ENCODE measurements at regions not wholly inside any gene's neighbourhood (a gene's known extent, or its start where the extent isn't known, plus 50 kb on each side); places are given as distances from the start of the nearest gene placed in this dataset.

GRCh38 chr3:89947337-89947954 is 840.0 kb downstream of the EPHA3 start:
- Histone ChIP-seq H3K4me1 (no peaks in the 10 kb centered on the region), H3K9me3 (no peaks in the 10 kb centered on the region), H3K27ac (no peak overlapping the region), H3K4me3 (no peak overlapping the region), H3K4me2 (no peak overlapping the region)
- ATAC-seq: no peak
- CTCF ChIA-PET: no interaction called here
- TF ChIP-seq TFCP2L1 (CRISPR knock-in tag; IDR thresholded peaks at IDR 0.05) (no peak), REST (IDR thresholded peaks at IDR 0.05) (no peak), FOSB (CRISPR knock-in tag; IDR thresholded peaks at IDR 0.05) (no peak), CEBPB (IDR thresholded peaks at IDR 0.05) (no peak), PBX3 (IDR thresholded peaks at IDR 0.05) (no peak), FOSL2 (IDR thresholded peaks at IDR 0.05) (no peak), FOSL2 (CRISPR knock-in tag; IDR thresholded peaks at IDR 0.05) (no peak), ZC3H11A (IDR thresholded peaks at IDR 0.05) (no peak), EHF (CRISPR knock-in tag; IDR thresholded peaks at IDR 0.05) (no peak), BHLHE40 (IDR thresholded peaks at IDR 0.05; ENCODE audit: low read depth, low read length) (no peak), CTCF (IDR thresholded peaks at IDR 0.05) (no peak), HEYL (CRISPR knock-in tag; IDR thresholded peaks at IDR 0.05) (no peak), CBX2 (IDR thresholded peaks at IDR 0.05; ENCODE audit: borderline replicate concordance, low read depth) (no peak), KDM5A (IDR thresholded peaks at IDR 0.05) (no peak), TP53 (CRISPR knock-in tag; IDR thresholded peaks at IDR 0.05) (no peak)
- no peak for DNase-seq (ENCODE audit: low read depth in 1 of 2, low spot score in 1 of 2)
- WGBS (ENCODE audit: missing lambda C conversion rate): 5% methylated on average over 5 of the region's 5 CpGs
- no peak for FAIRE-seq
- POLR2A ChIA-PET: no interaction called here

- DNase-seq (ENCODE audit: low read depth in 1 of 2, low spot score in 1 of 2) (no peak), ATAC-seq (no peak), FAIRE-seq (no peak)
- no peaks in the 10 kb centered on the region for H3K9me3 ChIP-seq
- no peak overlapping the region for H3K27ac ChIP-seq
- H3K4me1 ChIP-seq: no peaks in the 10 kb centered on the region
- H3K4me2 ChIP-seq: no peak overlapping the region
- no peak overlapping the region for H3K4me3 ChIP-seq
- POLR2A ChIA-PET: no interaction called here
- CTCF ChIA-PET: no interaction called here
- no peak for TF ChIP-seq KDM1A (IDR thresholded peaks at IDR 0.05; ENCODE audit: low read depth)
- no peak for TF ChIP-seq RFX5 (IDR thresholded peaks at IDR 0.05)
- TF ChIP-seq TP53 (CRISPR knock-in tag; IDR thresholded peaks at IDR 0.05): no peak
- TF ChIP-seq MAZ (IDR thresholded peaks at IDR 0.05; ENCODE audit: borderline replicate concordance, low read depth, low read length): no peak
- TF ChIP-seq HEYL (CRISPR knock-in tag; IDR thresholded peaks at IDR 0.05): no peak
- TF ChIP-seq HMGXB4 (CRISPR knock-in tag; IDR thresholded peaks at IDR 0.05; ENCODE audit: borderline replicate concordance): no peak
- no peak for TF ChIP-seq E2F6 (IDR thresholded peaks at IDR 0.05; ENCODE audit: borderline replicate concordance, low read depth)
- TF ChIP-seq EHMT2 (IDR thresholded peaks at IDR 0.05; ENCODE audit: low read depth): no peak
- TF ChIP-seq NPAS2 (CRISPR knock-in tag; IDR thresholded peaks at IDR 0.05; ENCODE audit: borderline replicate concordance): no peak
- TF ChIP-seq FOXS1 (CRISPR knock-in tag; IDR thresholded peaks at IDR 0.05): no peak
- no peak for TF ChIP-seq MYC (IDR thresholded peaks at IDR 0.05; ENCODE audit: borderline replicate concordance, low read length)
- no peak for TF ChIP-seq EP300 (IDR thresholded peaks at IDR 0.05)
- no peak for TF ChIP-seq RNF2 (IDR thresholded peaks at IDR 0.05; ENCODE audit: borderline replicate concordance, low read depth)
- TF ChIP-seq ZSCAN20 (CRISPR knock-in tag; IDR thresholded peaks at IDR 0.05): no peak
- TF ChIP-seq RAD21 (conservative IDR thresholded peaks at IDR 0.05 in 1 of 2, IDR thresholded peaks at IDR 0.05 in 1 of 2): no peak
- TF ChIP-seq FOSL2 (IDR thresholded peaks at IDR 0.05): no peak
- TF ChIP-seq FOSL2 (CRISPR knock-in tag; IDR thresholded peaks at IDR 0.05): no peak
Observed at GRCh38 chr3:89948008-89948407, 840.6 kb downstream of the EPHA3 start.
